ENCODE measurements at regions not wholly inside any gene's neighbourhood (a gene's known extent, or its start where the extent isn't known, plus 50 kb on each side); places are given as distances from the start of the nearest gene placed in this dataset.

- H4K20me1 ChIP-seq (ENCODE audit: control insufficient read depth, extremely low read depth, insufficient read depth, low read length) = no peaks in the 10 kb centered on the region
- dilution Hi-C loops (cut with MboI; ENCODE audit: extremely low pct_ligation_motif_present, low sequenced_read_pairs) = no loop called here
- H3K9ac ChIP-seq (ENCODE audit: control insufficient read depth, extremely low read depth, insufficient read depth, low read length) = no peak overlapping the region
- TF ChIP-seq EZH2 (IDR thresholded peaks at IDR 0.05; ENCODE audit: low read length) (no peak), CTCF (optimal IDR thresholded peaks at IDR 0.05 in 1 of 3, IDR thresholded peaks at IDR 0.05 in 1 of 3, conservative IDR thresholded peaks at IDR 0.05 in 1 of 3; ENCODE audit: extremely low read depth in 1 of 3, insufficient read depth in 2 of 3, low read length in 3 of 3) (no peak)
- H2AFZ ChIP-seq (ENCODE audit: control insufficient read depth, low read length) = no peak overlapping the region
- H3K27ac ChIP-seq (ENCODE audit: control insufficient read depth, insufficient read depth, low read length) = no peak overlapping the region
- no peaks in the 10 kb centered on the region for H3K79me2 ChIP-seq (ENCODE audit: control insufficient read depth, insufficient read depth, low read length)
- no peak overlapping the region for H3K4me2 ChIP-seq (ENCODE audit: control insufficient read depth, extremely low read depth, insufficient read depth, low read depth, low read length)
- FAIRE-seq (no peak), DNase-seq (ENCODE audit: low read depth, low spot score) (no peak)
- no peaks in the 10 kb centered on the region for H3K27me3 ChIP-seq (ENCODE audit: control insufficient read depth, extremely low read depth, insufficient read depth, low read length)
- no peaks in the 10 kb centered on the region for H3K4me1 ChIP-seq (ENCODE audit: control insufficient read depth, extremely low read depth, insufficient read depth, low read length)
- H3K9me1 ChIP-seq (ENCODE audit: control insufficient read depth, extremely low read depth, insufficient read depth, low read length) = no peaks in the 10 kb centered on the region
- no peak overlapping the region for H3K4me3 ChIP-seq (ENCODE audit: control insufficient read depth in 2 of 3, extremely low read depth in 1 of 3, insufficient read depth in 2 of 3, low read depth in 1 of 3, low read length in 3 of 3)
- no peaks in the 10 kb centered on the region for H3K9me3 ChIP-seq (ENCODE audit: control insufficient read depth, low read depth, low read length)
- H3K36me3 ChIP-seq (ENCODE audit: control insufficient read depth in 2 of 2, extremely low read depth in 1 of 2, insufficient read depth in 2 of 2, low read length in 2 of 2) = no peaks in the 10 kb centered on the region
Observed at GRCh38 chr7:121456015-121456414, 59.9 kb upstream of the FAM3C start.

- Histone ChIP-seq H3K79me2 (ENCODE audit: control insufficient read depth, insufficient read depth, low read length) (no peaks in the 10 kb centered on the region), H3K9me3 (ENCODE audit: control insufficient read depth, low read depth, low read length) (no peaks in the 10 kb centered on the region), H3K4me1 (ENCODE audit: control insufficient read depth, extremely low read depth, insufficient read depth, low read length) (no peaks in the 10 kb centered on the region), H3K4me2 (ENCODE audit: control insufficient read depth, extremely low read depth, insufficient read depth, low read depth, low read length) (no peak overlapping the region), H4K20me1 (ENCODE audit: control insufficient read depth, extremely low read depth, insufficient read depth, low read length) (no peaks in the 10 kb centered on the region), H3K9ac (ENCODE audit: control insufficient read depth, extremely low read depth, insufficient read depth, low read length) (no peak overlapping the region), H3K4me3 (ENCODE audit: control insufficient read depth in 2 of 3, extremely low read depth in 1 of 3, insufficient read depth in 2 of 3, low read depth in 1 of 3, low read length in 3 of 3) (no peak overlapping the region), H3K27ac (ENCODE audit: control insufficient read depth, insufficient read depth, low read length) (no peak overlapping the region), H2AFZ (ENCODE audit: control insufficient read depth, low read length) (no peak overlapping the region), H3K27me3 (ENCODE audit: control insufficient read depth, extremely low read depth, insufficient read depth, low read length) (no peaks in the 10 kb centered on the region), H3K36me3 (ENCODE audit: control insufficient read depth in 2 of 2, extremely low read depth in 1 of 2, insufficient read depth in 2 of 2, low read length in 2 of 2) (no peaks in the 10 kb centered on the region), H3K9me1 (ENCODE audit: control insufficient read depth, extremely low read depth, insufficient read depth, low read length) (no peaks in the 10 kb centered on the region)
- no peak for DNase-seq (ENCODE audit: low read depth, low spot score)
- no peak for TF ChIP-seq CTCF (optimal IDR thresholded peaks at IDR 0.05 in 1 of 3, IDR thresholded peaks at IDR 0.05 in 1 of 3, conservative IDR thresholded peaks at IDR 0.05 in 1 of 3; ENCODE audit: extremely low read depth in 1 of 3, insufficient read depth in 2 of 3, low read length in 3 of 3)
- no peak for TF ChIP-seq EZH2 (IDR thresholded peaks at IDR 0.05; ENCODE audit: low read length)
- FAIRE-seq = no peak
- dilution Hi-C loops (cut with MboI; ENCODE audit: extremely low pct_ligation_motif_present, low sequenced_read_pairs) = no loop called here
Observed at GRCh38 chr7:121452389-121452788, 56.3 kb upstream of the FAM3C start.

Data from keratinocyte (primary cell).